Neural progenitor cell (in vitro differentiated cells): ENCODE measurements at regions not wholly inside any gene's neighbourhood (a gene's known extent, or its start where the extent isn't known, plus 50 kb on each side); places are given as distances from the start of the nearest gene placed in this dataset.

Experiments
- EZH2 ChIP-seq: fragments of 200-600 bp; sonication (generic); IDR thresholded peaks from 2 replicates; pipeline ENCODE4 v1.6.1; 2017; ENCODE audit warnings: antibody characterized with exemption, mild to moderate bottlenecking, moderate library complexity
- TF ChIP-seq, protein P1 (sequence below): fragments of 200-600 bp; sonication (generic); IDR thresholded peaks from 2 replicates; pipeline ENCODE4 v1.5.1; 2017; ENCODE audit warnings: antibody characterized with exemption, mild to moderate bottlenecking

DNA sequence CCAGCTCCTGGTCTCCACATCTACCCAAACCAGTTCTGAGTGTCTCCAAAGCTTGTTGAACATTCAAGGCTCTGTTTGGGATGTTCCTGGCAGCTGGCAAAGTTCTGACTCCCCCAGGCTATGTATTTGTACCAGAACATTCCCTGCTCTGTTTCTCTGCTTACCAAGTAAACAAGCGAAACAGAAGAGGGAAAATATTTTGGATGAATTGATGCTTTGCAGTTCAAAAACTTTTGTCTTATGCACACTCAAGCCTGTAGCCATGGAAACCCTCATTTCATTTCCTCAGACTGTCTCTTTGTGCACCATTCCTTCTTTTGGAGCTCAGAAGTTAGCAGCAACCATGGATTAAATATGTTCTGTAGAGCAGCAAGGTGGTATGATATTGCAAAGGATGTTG, 145.8 kb downstream of the ACTL7B start:
- TF ChIP-seq, protein P1, sequence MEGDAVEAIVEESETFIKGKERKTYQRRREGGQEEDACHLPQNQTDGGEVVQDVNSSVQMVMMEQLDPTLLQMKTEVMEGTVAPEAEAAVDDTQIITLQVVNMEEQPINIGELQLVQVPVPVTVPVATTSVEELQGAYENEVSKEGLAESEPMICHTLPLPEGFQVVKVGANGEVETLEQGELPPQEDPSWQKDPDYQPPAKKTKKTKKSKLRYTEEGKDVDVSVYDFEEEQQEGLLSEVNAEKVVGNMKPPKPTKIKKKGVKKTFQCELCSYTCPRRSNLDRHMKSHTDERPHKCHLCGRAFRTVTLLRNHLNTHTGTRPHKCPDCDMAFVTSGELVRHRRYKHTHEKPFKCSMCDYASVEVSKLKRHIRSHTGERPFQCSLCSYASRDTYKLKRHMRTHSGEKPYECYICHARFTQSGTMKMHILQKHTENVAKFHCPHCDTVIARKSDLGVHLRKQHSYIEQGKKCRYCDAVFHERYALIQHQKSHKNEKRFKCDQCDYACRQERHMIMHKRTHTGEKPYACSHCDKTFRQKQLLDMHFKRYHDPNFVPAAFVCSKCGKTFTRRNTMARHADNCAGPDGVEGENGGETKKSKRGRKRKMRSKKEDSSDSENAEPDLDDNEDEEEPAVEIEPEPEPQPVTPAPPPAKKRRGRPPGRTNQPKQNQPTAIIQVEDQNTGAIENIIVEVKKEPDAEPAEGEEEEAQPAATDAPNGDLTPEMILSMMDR: no peak
- TF ChIP-seq EZH2: no peak
